Esophagus squamous epithelium (tissue), 4 donors: ENCODE measurements at regions not wholly inside any gene's neighbourhood (a gene's known extent, or its start where the extent isn't known, plus 50 kb on each side); places are given as distances from the start of the nearest gene placed in this dataset.

Experiments
- CTCF ChIP-seq, 6 experiments: fragments of 450-650 bp in 4 of 6; fragments of 200-600 bp in 2 of 6; sonication (generic) in 2 of 6; IDR thresholded peaks; one replicate each; pipeline ENCODE4 v1.5.1; 2016 to 2019; ENCODE audit warnings: antibody characterized with exemption in 6 of 6, mild to moderate bottlenecking in 4 of 6, moderate library complexity in 4 of 6
- POLR2A ChIP-seq, 4 donors: fragments of 450-650 bp; IDR thresholded peaks; one replicate each; pipeline ENCODE4 v1.6.1; 2017; ENCODE audit warnings: antibody characterized with exemption in 4 of 4, mild to moderate bottlenecking in 4 of 4, moderate library complexity in 3 of 4

- no peak for TF ChIP-seq CTCF (IDR thresholded peaks at IDR 0.05)
- TF ChIP-seq POLR2A (IDR thresholded peaks at IDR 0.05), result no peak
These were observed 195.0 kb downstream of the BCL11A start for GRCh38 chr2:60358476-60358875.
